GM21447 (cell line): ENCODE measurements at regions not wholly inside any gene's neighbourhood (a gene's known extent, or its start where the extent isn't known, plus 50 kb on each side); places are given as distances from the start of the nearest gene placed in this dataset.
"Not testable (repeated sequence)": the region's sequence is repeated elsewhere in the genome, so short reads cannot be mapped to it uniquely, and the experiment has no call there.

Source experiments
- ATAC-seq: cut with Tn5 transposase; IDR thresholded peaks from one replicate; pipeline ENCODE4 v1.9.1; 2021; ENCODE audit not compliant: unreplicated experiment

DNA sequence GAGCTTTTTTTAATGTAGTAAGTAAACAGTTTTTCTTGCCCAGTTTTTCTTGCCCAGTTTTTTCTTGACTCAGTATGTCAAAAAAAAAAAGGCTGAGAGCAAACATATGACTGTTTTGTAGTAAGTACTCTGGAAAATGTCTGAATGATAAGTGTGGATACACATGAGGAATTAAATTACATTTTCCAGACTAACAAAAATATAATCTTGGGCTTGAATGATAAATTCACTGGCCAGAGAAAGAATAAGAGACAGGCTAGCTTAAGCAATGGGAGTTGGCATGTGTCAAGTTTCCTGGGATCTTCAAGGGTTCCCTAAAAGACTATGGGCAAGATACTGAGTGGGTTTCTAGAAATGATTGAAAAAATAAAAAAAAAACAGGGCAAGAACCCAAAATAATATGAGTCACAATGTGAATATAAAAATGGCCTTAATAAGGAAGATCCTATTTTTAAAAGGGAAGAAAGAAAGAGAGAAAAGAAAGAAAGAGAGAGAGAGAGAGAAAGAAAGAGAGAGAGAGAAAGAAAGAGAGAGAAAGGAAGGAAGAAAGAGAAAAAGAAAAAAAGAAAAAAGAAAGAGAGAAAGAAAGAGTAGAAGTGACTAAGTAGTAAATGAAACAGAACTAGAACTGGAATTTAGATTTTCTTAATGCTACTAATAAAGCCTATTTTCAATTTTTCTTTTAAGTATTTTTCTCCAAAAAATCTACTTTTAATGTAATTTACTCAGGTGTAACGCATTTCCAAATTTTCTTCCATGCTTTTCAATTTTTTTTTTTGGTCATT, 60.2 kb downstream of the TFPI2 start:
- ATAC-seq: no peak

DNA sequence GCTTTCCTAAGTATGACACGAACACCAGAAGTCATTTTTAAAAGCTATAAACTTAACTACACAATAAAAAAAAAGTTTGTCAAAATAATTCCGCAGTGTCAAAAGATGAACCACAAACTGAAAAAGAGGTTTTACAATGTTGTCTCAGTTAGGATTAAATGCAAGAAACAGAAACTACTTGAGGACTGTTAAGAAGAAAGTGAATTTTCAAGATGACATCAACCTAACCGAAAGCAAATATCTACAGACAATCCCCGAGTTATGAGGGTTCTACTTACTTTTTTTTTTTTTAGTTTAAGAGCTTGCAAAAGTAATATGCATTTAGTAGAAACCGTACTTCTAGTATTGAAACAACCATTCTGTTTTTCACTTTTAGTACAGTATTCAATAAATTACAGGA, 62.3 kb downstream of the TFPI2 start:
- no peak for ATAC-seq

DNA sequence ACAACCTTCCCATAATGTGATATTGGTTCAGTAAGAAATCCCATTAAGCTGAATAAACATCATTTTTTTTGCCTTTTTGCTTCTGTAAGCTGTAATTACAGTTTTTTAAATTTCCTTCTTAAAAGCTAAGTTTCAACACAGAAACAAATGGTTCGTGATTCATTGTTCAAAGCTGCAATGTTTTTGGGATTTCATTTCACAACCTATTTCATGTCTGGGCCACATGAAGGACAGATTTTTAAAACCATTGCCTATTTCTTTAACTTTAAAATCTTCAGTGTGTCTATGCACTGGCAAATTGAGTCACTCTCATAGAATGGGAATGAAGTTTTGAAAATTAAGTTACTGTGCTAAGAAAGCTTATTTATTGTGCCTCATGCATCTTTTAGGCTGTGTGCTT, 66.9 kb downstream of the TFPI2 start:
- ATAC-seq: no peak

DNA sequence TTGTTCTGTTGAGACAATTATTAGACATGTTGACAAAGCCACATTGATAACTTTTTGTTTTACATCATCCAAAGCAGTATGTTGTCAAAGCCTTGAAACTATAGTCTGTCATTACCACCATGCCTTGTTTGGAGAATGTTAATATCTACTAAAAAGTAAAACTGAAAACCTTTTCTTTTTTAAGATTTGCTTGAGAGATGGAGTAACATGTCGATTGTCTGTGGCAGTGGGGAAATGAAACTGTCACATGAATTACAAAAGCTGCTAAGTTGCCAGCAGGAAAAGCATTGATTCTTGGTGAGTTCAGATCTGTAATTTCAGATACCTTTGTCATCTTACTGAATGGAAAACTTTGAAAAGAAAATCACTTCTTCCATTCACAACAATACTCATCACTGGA, 69.1 kb downstream of the TFPI2 start:
- ATAC-seq: peak; percentile 69

DNA sequence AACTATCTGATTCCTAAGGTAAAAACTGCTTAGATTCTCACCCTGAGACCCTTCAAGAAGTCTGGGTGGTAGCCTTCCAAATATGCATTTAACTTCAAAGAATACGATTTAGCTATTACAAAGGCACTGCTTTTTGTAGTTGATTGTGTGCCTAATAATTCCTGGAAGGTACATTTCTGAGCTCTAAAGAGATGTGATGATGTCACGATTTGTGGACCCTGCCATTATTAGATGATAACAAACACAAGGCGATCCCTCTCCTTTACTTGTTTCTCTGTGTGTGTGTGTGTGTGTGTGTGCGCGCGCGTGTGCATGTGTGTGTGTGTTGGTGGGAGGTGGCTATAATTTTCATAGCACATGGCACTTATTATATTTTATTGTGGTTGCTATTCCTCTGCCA, 70.9 kb downstream of the TFPI2 start:
- ATAC-seq: no peak

DNA sequence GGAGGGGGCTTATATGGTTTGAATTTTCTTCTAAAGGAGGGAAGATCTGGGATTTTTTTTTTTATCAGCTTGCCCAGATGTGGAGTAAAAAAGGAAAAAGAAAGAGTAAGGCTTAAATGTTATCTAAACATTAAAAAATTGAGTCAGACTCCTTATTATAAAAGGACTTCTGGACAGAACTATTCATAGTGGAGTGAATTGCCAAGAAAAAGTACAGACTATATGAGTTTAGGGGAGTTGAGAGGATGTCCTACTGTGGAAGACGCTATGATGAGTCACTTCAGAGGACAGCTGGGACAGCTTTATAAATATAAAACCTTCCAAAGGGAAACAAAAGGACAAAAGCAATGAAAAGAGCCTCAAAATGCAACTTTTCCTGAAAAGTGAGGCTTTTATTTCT, 73.0 kb downstream of the TFPI2 start:
- no peak for ATAC-seq

DNA sequence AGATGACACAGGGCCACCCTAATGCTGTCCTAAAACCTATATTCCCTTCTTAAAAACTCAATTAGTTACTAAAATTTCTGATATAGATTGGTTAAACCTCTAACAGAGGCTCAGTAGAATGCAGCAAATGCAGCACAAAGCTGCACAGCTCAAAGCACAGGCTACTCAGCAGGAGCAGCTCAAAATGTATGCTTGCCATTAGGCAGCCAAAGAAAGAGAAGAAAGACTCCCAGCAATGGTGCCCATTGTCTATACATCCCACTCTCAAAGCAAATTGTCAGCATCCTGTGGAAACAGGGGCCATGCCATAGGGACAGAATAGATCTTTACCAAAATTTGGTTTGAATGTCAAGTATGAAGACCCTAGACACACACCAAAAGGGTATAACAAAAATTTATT, 73.5 kb downstream of the TFPI2 start:
- ATAC-seq: no peak

DNA sequence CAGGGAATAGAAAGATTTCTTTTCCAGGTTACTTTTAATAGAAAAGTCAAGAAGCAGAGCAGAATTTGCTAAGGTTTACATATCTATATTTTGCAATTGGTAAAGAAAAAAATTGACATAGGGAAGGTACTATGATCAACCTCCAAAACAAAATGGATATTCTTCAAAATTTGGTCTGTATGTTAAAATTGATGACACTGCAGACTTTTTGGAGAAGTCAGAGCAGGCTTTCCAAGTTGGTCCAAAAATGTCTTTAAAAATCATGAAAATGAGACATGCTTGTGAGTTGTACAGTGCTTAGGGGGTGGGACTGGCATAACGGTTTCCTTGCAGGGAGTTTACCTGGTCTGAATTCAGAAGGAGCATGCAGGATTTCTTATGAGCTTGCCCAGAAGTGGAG, 77.0 kb downstream of the TFPI2 start:
- ATAC-seq: no peak

DNA sequence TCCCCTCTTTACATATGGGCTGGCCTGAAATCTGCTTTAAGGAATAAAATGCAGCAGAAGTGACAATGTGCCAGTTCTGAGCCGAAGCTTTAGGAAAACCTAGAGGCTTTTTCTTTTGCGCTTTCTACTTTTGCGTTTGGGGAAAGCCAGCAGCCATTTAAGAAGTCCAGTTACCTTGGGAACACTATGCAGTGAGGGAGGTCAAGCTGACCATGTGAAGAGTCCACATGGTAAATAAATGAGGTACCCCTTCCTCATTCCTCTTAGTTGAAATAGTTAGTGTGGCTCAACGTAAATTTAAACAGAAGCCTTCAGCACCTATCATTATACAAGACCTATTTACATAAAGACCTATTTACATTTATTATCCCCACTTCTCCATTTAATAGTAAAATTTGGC, 78.5 kb downstream of the TFPI2 start:
- no peak for ATAC-seq

DNA sequence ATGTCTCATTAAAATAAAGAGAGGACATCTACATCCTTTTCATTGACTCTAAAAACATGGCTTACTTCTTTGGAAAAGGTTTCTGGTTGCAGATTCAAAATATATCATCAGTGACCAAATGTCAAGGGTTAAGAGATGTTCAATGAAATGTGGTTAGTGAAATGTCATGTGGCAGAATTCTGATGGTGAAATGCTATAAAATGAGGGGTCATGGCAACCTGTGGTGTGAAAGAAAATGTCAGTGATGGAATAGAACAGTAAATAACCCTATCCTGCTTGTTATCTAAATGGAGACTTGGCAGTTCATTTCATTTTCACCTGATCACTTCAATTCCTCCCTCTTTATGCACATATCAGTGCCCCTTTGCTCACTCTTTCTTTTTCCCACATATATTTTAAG, 79.4 kb downstream of the TFPI2 start:
- ATAC-seq: no peak

DNA sequence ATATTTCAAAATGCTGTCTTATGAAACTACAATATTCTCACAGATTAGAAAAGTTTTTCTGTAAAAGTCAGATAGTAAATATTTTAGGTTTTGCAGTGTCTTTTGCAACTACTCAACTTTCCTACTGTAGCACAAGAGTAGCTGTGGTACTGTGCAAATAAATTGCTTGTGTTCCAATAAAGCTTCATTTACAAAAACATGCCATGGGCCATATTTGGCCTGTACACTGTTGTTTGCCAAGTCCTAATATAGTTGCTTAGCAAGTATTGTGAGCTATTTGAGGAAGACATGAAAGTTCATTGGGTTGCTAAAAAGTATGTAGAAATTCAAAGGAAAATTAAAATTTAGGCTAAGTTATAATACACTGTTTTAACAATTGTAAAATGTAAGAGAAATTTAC, 80.0 kb downstream of the TFPI2 start:
- ATAC-seq: no peak

DNA sequence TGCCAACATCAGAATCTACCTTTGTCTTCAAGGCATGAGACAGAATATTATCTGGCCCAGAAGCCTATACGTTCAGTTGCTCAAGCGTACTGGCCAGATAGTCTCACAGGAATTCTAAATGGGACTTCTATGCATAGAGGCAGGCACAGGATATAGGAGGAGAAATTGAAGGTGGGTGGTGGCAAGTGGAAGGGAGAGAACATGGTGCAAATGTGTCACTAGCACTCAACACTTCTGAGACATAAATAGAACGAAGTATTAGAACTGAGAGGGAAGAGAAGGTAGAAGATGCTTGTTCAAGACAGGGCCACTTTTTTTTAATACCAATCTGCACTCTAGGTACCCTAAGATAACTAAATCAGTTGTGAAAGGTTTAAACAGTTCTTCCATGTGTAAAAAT, 85.8 kb downstream of the TFPI2 start:
- ATAC-seq: no peak

DNA sequence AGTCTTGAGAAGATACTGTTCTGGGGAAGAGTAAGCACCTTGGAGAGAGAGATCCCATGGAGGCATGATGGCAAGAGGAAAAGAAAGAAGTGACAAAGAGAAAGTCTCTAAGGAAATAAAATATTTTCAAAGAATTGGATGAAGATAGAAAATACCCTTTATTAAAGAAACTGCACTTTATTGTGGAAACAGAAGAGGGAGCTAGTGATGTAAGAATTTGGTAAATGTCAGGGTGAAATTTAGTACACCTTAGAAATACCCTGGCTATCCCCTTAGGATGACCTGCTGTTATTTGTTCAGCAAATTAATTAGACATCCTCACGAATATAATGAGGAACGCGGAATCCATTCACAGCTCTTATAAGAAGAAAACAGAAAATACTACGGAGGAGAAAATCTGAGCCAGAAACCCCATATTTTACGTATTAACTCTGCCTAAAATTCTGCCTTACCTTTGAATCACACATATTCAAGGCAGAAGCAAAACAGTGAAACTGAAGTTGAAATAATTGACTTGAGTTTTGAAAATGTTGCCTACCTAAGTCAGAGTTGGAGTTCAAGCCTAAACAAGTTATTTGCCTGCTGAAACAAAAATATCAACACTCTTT, 90.7 kb downstream of the TFPI2 start:
- ATAC-seq: no peak

DNA sequence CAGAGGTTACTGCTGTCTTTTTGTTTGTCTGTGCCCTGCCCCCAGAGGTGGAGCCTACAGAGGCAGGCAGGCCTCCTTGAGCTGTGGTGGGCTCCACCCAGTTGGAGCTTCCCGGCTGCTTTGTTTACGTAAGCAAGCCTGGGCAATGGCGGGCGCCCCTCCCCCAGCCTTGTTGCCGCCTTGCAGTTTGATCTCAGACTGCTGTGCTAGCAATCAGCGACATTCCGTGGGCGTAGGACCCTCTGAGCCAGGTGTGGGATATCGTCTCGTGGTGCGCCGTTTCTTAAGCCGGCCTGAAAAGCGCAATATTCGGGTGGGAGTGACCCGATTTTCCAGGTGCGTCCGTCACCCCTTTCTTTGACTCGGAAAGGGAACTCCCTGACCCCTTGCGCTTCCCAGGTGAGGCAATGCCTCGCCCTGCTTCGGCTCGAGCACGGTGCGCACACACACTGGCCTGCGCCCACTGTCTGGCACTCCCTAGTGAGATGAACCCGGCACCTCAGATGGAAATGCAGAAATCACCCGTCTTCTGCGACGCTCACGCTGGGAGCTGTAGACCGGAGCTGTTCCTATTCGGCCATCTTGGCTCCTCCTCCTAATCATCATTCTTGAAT, 97.4 kb downstream of the TFPI2 start:
- not testable (repeated sequence) for ATAC-seq

DNA sequence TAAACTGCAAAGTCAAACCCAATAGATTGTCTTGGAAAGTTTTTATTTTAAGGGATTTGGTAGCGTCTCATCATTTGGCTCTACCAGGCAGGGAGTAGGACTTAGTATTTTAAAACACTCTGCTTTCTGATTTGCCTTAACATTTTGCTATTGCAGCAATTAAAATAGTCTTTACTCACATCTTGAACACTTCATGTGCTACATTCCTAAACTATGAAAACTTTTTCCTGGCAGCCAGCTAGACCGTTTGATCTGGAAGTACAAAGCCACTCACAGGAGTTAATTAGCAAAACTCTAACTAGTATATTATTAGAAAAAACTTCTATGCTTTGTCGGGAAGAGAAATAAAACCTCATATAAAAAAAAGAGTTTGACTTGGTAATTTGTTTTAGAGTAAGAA, 111.4 kb downstream of the TFPI2 start:
- ATAC-seq: no peak

DNA sequence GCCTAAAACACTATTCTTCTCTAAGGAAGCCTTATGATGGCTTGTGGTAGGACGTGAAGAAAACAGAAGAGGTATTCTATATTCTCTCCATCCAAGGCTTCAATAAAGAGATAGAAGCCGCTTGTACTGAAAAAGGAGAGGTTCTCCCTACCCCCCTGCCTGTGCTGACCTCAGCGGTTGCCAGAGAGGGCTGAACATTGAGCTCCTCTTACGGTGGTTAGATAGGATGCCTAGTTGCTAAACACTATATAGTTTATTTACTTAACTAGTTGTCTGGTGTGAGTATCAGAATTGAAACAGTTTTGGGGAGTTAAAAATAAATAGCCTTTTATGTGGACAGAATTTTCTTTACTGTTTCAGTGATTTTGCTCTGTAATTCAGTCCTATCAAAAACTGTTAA, 112.2 kb downstream of the TFPI2 start:
- no peak for ATAC-seq

DNA sequence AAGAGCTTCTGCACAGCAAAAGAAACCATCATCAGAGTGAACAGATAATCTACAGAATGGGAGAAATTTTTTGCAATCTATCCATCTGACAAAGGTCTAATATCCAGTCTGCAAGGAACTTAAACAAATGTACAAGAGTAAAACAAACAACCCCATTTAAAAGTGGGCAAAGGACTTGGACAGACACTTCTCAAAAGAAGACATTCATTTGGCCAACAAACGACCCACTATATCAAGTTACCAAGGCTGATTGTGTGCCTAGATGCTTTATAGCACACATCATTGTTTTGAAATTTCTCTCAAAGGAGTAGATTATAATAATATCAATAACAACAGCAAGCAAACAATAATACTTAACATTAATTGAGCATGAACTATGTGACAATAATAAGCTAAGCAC, 117.1 kb downstream of the TFPI2 start:
- no peak for ATAC-seq

DNA sequence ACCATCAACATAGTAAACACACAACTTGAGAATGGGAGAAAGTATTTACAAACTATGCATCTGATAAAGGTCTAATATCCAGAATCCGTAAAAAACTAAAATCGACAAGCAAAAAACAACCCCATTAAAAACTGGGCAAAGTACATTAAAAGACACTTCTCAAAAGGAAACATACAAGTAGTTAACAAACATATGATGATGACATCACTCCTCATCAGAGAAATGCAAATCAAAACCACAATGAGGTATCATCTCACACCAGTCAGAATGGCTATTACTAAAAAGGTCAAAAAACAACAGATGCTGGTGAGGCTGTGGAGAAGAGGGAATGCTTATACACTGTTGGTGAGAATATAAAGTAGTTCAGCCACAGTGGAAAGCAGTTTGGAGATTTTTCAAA, 125.1 kb downstream of the TFPI2 start:
- no peak for ATAC-seq

DNA sequence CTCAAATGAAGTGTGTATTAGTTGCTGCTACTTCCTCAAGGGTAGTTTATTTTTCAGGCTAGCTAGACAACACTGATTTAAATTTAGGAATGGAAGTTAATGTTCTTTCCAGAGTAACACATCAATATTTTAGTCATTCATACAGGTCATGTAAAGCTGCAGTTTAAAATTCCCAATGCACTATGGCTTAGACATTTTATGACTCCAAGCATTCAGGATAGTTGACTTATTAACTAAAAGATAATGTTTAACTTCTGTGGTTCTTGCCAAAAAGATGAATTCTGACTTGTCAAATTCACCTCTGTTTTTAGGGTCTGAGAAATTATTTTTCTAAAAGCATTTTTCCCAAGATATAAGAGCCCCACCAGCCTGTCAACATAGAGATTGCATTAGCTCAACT, 131.9 kb downstream of the TFPI2 start:
- ATAC-seq: no peak

DNA sequence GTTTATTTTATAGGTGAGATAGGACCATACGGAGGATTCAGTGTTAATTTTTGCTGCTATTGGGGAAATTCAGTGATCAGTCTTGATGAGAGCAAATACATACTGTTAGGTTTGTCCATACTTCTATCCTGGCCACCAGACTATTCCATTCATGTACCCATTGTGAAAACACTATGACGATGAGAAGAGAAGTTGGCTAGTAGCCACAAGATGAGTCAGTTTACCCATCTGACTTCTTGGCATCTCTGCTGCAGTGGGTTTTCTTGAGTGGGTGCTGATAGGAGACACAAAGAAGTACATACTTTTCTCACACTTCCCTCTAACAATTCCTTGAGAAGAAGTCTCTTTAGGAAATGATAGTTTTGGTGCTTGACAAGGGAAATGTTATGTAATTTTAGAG, 133.1 kb downstream of the TFPI2 start:
- ATAC-seq: no peak

DNA sequence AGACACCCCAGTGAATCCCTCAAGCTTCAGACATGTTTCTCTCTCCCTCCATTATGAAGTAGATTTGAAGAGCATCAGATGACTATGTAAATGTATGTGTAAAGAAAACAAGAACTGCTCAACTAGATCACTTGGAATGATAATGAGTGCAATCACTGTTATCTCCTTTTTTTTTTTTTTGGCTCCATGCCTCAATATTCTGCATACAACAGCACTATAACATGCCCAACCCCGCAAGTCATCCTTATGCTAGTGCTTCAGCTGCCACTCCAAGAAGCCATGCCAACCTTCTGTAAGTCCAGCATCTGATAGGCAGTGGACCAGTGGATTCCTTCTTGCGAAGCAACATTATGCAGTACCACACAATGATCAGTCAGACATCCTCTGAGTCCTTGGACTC, 133.7 kb downstream of the TFPI2 start:
- no peak for ATAC-seq

DNA sequence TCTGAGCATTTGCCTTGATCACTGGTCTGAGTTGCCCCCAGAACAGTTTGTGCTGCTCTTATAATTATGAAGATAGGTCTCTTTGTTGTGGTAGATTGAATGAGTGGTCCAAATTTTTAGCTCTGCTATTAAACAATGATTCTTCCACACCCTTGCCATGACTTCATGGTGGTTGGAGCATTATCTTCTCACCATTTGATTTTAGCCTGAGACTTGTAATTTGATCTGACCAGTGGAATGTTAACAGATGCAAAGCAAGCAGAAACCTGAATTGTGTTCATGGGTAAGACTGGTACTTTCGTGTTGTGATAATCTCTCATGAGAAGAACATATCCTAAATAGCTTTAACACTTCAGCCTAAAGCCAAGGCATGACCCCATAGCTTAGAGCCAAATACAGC, 139.1 kb downstream of the TFPI2 start:
- no peak for ATAC-seq

DNA sequence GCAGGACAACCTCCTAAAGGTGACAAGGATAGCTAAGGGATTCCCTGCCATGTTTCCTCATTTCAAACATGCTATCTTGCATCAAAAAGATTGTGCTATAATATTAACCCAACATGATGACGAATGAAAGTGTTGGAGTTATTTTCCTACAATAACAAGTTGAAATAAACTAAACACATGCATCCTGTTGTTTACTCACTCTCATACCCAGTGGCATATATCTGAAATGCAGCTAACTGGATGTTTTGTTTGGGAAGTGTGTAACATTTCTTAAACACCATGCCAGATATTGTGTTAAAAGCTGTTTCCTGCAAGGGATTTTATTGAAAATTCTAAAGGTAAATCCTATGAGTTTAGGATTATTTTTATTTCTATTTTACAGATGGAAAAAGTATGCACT, 139.6 kb downstream of the TFPI2 start:
- no peak for ATAC-seq
